Right hindlimb (tissue), 1 donor: ENCODE measurements at regions not wholly inside any gene's neighbourhood (a gene's known extent, or its start where the extent isn't known, plus 50 kb on each side); places are given as distances from the start of the nearest gene placed in this dataset.
"Not testable (repeated sequence)": the region's sequence is repeated elsewhere in the genome, so short reads cannot be mapped to it uniquely, and the experiment has no call there.

Experiments
- DNase-seq: peaks from one replicate; pipeline ENCODE4 v3.0.0-alpha.2; 2018

DNA sequence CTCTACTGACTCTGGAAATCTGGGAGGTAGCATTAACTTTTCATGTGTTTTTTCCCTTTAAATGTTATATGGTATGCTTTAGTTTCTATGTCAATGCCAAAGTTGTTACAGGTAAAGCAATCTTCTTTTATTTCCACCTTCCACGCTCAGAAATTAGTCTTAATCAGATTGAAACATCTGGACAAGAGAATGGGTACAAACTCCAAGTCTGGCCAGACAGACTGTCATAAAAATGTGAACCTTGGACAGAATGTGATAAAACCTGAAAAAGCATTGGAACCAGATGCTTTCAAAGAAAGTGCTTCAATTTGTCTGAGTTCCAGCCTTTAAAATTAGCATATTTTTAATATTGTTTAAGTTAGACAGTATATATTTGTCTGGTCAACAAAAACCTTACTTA lies 110.7 kb upstream of the P2RY1 start:
- DNase-seq, result no peak

DNA sequence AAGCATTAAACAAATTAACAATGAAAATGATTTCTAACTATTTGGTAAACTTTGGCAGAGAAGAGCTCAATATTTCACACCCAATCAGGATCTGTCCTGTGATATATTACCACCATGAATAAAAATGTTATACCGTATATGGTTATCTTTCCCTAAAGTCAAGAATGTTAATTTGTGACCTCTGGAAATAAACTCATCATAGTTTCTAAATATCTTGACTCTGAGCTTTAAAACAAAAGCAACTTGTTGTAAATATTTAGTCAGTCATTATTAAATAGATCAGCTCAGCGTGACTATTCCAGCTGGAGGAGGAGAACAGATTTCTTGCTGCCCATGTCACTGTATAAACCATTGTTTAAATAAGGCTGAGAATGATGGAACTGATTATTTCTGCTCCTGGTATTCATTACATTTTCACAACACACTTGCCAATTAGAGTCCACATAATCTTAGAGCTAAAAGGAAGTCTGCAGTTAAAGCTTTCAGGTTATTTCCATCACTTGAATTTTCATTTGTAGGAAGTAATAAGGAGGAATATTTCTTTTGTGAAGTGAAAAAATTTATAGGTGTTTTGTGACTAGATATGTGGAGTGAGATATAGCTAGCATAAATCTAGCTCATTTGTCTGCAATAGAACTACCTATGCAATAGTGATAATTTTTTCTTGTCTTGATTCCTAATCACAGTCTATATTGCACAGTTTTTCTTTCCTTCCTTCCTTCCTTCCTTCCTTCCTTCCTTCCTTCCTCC lies 106.5 kb upstream of the P2RY1 start:
- no peak for DNase-seq

DNA sequence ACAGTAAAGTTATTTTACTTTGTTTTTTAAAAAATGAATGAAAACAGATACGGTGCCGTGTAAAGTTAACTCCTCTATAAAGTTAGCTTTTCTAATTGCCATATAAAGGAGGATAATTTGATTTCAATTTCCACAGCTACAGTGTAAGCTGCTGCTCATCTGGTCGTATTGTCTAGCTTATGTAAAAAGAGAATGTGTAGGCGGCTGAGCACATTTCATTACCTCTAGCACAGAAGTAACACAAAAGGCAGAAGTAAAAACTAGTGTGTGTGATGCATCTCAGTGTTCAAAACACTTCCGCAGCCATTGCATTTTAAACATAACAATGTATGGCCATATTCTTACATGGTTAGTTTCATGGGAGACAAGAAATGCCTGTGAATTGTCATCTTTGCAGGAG lies 105.0 kb upstream of the P2RY1 start:
- DNase-seq, result no peak

DNA sequence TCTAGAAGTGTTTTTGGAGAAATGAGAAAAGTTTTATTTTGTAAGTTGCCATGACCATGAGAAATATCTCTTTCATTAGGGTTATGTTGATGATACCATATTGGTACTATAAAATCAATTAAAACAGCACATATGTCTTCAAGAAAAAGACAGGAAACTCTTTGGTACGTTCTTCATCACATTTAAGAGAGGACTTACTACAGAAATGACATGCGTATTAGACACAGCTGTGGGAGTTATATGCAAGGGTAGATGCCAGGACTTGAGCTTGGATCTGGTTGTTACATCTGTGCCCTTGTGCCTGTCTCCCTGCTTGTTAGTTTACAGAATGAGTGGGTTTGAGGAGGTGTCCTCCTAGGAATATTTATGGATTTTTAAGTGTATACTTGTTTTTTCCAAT lies 103.4 kb upstream of the P2RY1 start:
- no peak for DNase-seq

DNA sequence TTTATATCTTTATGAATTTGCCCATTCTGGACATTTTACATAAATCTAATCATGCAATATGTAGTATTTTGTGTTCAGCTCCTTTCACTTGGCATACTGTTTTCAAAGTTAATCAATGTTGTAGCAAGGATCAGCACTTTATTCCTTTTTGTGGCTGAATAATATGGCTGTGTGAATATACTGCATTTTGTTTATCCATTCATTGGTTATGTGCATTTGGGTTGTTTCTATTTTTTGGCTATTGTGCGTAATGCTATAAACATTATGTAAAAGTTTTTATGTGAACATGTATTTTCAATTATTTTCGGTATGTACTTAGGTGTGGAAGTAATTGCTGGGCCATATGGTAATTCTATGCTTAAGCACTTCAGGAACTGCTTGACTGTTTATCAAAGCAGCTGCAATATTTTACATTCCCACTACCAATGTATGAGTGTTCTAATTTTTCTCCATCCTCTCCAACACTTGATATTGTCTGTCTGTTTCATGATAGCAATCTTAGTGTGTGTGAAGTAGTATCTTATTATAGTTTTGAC lies 101.3 kb upstream of the P2RY1 start:
- no peak for DNase-seq

DNA sequence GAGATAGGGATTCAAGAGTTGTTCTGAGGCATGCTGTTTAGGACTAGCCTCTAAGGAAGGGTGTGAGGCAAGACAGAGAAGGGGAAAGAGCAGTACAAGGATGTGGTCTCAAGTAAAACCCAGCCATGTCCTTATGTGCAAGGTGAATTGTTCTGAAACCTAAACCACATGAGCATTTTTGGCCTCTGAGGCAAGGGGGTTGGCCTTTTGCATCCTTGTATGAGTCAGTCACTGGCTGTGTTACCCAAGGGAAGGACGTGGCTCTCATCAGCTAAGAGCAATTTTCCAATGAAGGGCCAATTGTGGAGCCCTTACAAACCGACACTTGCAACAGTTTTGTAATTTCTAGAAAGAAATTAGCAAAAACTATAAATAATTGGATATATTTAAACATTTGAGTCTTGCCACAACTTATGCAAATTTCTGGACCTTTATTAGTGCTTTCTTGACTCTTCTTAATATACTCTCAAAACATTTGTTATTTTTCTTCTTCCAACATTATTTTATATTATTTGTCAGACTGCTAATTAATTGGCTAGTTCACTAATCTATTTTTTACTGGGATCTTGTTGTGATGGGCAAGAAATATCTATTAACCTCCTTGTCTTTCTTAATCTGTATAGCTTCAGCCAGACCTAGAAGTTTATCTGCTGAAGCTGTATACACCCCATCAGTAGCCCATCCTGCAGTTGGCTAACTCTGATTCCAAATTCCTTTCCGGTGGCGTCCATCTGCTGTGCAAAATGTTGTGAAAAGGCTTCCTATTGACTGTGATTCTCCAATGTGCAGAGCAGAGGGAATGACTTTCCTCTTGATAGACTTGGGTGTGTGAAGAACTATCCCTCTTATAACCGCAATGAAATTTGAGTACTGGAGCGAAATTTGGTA lies 97.7 kb upstream of the P2RY1 start:
- peak; percentile 27 for DNase-seq

DNA sequence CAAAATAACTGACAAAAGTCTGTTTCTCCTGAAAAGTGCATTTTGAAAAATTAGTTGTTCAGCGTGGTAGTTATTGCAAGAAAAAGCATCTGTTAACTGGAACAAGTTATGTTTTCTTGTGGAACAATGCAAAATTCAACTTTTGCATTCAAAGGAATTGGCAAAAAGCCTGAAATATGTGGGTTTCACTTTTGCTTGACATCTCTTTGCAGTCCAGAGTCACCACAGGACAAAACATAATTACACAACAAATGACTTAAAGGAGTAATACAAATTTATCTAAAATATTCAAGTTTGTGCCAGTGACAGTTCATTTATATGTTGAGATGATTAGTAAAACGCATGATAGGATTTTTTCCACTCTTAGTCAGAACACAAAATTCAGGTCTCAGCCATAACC lies 96.3 kb upstream of the P2RY1 start:
- DNase-seq, result no peak

DNA sequence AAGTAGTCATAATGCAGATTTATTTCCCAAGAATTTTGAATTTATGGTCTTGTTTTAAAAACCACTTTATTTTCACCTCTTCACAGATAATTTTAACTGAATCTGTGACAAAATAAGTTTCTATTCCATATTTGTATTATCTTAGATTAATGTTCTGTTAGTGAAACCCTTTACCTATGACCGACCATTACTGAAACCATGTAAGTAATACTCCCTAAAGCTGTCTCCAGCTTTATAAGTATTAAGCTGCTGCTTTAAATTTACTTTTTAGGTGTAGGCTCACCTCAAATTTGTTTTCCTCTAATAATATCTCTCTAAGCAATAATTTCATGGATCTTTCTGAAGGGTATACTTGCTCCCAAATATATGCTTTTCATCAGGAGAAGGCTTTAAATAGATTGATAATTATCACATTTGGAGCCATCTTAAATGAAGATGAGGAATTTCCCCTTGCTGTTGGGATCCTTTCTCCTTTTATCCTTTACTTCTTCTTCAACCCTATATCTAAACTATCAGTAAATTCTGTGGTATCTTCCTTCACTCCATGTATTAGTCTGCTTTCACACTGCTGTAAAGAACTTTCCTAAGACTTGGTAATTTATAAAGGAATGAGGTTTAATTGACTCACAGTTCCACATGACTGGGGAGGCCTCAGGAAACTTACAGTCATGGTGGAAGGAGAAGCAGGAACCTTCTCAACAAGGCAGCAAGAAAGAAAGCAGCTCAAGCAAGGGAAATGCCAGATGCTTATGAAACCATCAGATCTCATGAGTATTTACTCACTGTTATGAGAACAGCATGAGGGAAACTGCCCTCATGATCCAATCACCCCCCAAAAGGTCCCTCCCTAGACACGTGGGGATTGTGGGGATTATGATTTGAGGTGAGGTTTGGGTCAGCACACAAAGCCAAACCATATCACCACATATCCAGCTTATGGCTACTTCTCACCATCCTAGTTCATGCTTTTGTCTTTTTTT lies 92.3 kb upstream of the P2RY1 start:
- no peak for DNase-seq

DNA sequence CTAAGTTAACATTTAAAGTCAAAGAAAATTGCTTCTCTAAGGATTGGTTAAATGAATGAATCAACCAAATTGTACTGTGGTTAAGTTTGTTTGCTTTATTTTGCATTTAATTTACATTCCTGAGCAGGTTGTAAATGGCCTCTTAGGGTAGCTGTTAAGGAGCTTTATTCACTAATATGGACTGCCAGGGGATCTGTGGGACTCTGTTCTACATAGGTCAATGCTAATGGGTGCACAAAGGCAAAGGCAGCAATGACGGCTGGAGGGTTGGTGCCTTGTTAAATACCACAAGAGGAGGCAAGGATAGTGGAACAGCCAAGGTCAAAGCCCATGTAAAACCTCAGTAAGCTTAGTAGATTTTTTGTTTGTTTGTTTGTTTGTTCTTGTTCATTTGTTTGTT lies 89.3 kb upstream of the P2RY1 start:
- DNase-seq, result no peak

DNA sequence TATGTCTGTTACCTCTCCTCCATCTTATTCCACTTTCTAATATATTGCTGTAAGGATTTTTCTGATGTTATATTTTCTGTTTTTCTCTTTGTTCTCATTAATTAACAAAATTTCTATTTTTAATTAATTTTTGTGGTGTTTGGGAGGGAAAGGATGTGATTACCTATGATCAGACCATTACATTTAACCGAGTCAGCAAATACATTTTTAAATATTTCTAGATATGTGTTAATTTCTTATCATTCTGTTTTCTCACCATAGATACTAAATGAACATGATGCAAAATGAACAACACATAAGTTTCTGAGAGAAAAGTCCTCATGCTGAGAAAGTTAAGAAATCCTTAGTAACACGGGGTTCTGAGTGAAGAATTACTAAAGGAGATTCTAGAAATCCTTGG lies 80.6 kb upstream of the P2RY1 start:
- DNase-seq, result no peak

DNA sequence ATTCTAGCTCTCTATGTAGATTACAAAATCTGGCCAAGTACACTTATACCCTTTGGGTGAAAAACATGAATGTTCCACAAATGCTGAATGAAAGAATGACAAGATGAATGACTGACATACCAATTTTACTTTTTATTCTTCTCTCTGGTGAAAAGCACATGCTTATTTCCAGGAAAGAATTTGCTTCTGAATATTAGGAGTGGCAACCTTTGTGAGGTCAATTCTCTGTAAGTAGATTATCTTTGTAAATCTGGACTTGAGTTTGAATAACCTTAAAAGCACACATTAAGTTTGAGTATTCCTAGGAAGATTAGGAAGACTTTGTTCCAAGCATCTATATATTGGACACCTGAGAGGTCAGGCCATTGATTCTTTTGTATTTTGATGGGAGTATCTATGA lies 78.1 kb upstream of the P2RY1 start:
- no peak for DNase-seq

DNA sequence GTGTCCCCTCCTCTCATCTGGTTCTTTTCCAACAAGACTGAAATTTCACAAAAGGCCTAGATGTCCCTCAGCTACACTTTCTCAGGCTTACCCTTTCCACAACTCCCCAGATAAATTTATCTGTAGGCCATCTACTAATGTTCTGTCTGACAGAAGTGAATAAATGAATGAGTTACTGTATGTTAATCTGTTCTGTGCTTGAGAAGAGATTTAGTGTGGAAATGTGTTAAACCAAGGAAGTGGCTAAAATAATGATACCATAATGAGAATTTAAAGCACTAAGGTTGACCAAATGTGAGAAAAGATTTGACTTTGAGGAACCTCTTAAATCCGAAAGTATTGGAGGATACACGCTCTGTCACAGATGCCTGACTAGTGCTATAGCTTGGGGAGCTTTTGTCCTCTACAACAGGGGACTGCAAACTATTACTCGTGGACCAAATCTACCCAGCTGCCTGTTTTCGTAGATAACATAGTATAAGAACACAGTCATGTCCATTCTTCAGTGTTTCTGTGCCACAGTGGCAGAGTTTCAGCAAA lies 74.8 kb upstream of the P2RY1 start:
- DNase-seq, result no peak

DNA sequence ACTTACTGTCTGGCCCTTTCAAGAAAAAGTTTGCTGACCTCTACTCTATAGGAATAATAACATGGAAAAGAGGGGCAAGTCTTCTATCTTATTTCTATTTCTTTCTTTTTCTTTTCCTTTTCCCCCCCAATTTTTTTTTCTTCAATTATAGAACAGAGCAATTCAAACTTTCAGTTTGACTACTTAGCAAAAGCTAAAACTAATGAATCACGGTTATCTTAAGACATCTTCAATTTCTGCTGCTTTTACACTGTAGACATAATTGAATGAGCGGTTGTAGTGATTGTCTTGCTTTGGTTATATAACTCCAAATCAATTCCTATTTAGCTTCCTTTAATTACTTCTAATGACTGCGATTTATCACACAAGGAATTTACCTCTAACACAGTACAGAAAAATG lies 74.3 kb upstream of the P2RY1 start:
- DNase-seq, result no peak

DNA sequence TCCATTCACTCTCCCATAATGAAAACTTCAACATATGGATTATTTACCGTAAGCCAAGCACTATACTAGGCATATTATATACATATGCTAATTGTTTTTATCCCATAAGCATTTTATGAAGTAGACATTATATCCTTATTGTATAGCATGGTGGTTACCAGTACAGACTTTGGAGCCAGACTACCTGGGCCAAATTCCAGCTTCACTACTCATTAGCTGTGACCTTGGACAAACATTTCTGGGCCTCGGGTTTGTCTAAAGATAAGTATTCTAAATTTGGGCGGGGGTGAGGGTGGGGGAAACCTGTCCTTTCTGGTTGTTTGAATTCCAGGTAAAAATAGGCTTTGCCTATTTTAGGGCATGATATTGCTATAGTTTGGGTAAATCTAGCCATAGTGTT lies 66.5 kb upstream of the P2RY1 start:
- DNase-seq, result no peak

DNA sequence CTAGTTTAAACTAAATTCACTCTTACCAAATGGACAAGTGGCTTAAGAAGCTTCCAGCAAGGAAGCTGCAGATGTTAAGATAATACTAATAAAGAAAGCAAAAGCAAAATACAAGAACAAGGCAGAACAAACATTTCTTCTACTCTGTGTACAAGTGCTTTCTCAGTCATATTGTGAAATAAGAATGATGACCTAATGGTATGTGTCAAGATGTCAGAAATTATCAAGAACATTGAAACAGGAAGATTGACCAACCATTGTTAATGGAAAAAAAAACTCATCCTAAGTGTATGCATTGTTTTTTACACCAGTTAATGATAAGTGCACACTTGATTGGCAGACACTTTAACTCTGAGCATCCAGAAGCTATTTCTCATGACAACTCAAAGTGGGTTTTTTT lies 65.4 kb upstream of the P2RY1 start:
- DNase-seq, result no peak

DNA sequence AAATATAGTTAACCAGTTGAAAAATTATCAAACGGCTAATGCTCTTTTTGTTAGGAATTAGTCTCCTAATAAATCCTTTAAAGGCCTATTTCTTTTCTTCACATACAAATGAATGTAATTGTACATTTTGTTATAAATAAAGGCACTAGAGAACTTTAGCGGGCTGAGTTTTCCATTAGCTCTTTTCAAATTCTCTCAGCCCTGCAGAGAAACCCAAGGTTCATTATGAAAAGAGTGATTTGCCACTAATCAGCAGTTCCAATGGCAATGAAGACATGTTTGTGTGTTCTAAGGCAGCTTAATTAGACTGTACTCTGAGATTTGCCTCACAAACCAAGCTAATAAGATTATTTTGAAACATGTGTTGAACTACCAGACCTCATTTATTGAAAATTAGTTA lies 64.6 kb upstream of the P2RY1 start:
- DNase-seq, result no peak

DNA sequence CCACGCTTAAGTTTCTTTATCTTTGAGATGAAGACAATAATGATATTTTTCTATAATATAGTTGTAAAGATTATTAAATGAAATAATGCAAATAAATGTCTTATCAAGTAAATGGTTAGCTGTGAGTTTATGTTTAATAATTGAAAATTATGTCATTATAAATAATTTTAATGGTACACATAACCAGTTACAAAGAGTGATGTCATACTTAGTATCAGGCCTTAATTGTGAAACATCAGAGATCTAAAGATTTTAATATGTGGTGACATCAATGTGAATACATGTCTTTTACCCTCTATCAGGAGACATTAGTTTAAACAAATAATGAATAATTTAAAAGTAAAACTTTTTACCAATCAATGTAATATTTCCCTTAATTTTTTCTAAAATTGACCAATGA lies 63.8 kb upstream of the P2RY1 start:
- no peak for DNase-seq

DNA sequence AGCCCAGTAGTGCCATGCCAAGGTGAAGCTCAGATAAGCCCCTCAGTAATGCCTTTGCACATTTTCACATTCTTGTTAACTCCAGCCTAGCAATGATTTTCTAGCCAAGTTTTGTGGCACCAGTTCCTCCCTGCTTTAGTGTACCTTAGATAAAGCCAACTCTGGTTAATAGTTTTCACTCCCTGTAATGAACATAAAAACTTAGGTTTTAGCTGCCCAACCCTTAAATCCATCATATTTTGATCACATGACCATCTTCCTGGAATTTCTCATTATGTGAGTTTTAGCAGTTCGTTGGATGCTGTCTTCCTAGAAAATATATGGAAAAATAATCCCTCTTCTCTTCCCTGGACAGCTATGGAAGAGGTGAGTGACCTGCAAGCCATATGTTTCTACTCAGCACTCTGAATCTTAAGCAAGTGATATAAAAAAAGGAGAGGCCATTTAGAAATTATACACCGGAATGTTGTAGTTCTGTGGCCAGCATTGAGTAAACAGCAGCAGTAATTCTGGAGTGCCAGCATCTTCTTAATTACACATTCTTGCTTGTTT lies 62.2 kb upstream of the P2RY1 start:
- DNase-seq, result peak; percentile 19

DNA sequence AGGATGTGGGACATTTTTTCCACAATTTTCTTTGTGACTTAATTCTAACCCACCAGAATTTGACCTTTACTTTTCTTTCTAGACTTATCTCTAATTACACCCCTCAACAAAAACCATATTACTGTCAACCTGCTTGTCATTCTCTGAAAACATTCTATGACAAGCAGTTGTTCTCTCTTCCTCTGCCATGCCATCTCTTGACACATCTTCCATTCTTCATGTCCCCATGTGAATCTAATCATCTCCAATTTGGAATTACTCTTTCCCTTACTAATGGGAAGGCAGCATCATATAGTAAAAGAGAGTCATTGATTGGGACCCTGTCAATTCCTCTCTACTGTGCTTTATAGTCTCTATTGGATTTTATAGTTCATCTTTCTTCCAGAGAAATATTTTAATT lies 61.3 kb upstream of the P2RY1 start:
- no peak for DNase-seq

DNA sequence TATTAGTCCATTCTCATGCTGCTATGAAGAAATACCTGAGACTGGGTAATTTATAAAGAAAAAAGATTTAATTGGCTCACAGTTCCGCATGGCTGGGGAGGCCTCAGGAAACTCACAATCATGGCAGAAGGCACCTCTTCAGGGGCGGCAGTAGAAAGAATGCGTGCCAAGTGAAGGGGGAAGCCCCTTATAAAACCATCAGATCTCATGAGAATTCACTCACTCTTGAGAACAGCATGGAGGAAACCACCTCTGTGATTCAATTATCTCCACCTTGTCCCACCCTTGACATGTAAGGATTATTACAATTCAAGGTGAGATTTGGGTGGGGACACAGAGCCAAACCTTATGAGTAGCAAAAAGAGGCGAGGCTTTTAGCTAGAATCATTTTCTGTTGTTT lies 60.7 kb upstream of the P2RY1 start:
- DNase-seq, result not testable (repeated sequence)

DNA sequence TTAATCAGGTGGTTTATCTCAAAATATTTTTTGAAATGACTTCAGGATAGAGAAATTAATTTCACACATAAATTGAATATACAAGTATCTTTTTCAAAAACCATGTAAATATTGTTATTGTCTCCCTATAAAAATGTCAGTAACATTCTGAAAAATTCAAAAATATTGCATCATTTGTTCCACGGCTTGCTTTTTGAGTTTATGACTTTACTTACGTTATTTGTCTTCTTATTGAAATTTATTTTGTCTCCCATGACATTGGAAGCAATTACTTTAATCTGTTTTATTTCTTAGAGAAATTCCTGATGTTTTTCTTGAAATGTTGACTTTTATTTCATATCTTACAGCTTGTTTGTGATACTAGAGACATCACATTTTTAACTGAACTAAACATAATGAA lies 56.9 kb upstream of the P2RY1 start:
- no peak for DNase-seq

DNA sequence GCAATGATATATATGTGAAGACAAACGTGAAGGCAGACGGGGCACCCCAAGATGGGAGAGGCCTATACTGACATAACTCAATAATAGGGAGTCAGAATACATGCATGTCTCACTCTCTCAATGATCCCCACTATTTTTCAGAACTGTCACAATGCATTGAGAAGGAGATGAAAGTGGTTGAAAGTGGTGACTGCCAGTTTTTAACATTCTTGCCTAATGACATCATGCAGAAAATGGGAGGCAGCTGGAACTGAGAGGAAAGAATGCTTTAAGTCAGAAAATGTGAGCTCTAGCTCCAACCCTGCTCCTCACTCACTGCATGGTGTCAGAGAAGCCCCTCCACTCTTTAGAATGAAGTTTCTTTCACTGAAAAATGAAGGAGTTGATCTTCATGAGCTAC lies 55.3 kb upstream of the P2RY1 start:
- peak; percentile 48 for DNase-seq
